Smooth muscle cell (in vitro differentiated cells): ENCODE measurements at regions not wholly inside any gene's neighbourhood (a gene's known extent, or its start where the extent isn't known, plus 50 kb on each side); places are given as distances from the start of the nearest gene placed in this dataset.

Experiments used
- DNase-seq: peaks from one replicate; lab custom pipeline; 2025; ENCODE audit not compliant: unreplicated experiment; lab: John Stamatoyannopoulos, UW
- H2AFZ ChIP-seq: fragments of 200-600 bp; sonication (generic); 2 replicates; pipeline ENCODE4 v1.6.0; 2016; ENCODE audit warnings: antibody characterized with exemption, low read depth, mild to moderate bottlenecking
- H3F3A ChIP-seq: fragments of 200-600 bp; sonication (generic); 2 replicates; pipeline ENCODE4 v1.6.0; 2017; ENCODE audit warnings: antibody characterized with exemption, low read depth
- H3K27ac ChIP-seq: fragments of 200-600 bp; sonication (generic); 2 replicates; pipeline ENCODE4 v1.5.1; 2016; ENCODE audit warnings: low read depth, mild to moderate bottlenecking
- H3K27me3 ChIP-seq: fragments of 200-600 bp; sonication (generic); 2 replicates; pipeline ENCODE4 v1.6.1; 2016; ENCODE audit warnings: low read depth, mild to moderate bottlenecking
- H3K36me3 ChIP-seq: fragments of 200-600 bp; sonication (generic); 2 replicates; pipeline ENCODE4 v1.5.1; 2016; ENCODE audit warnings: low read depth
- H3K4me1 ChIP-seq: fragments of 200-600 bp; sonication (generic); 2 replicates; pipeline ENCODE4 v1.5.1; 2016; ENCODE audit warnings: low read depth
- H3K4me2 ChIP-seq: fragments of 200-600 bp; sonication (generic); 2 replicates; pipeline ENCODE4 v1.6.0; 2016; ENCODE audit warnings: mild to moderate bottlenecking
- H3K4me3 ChIP-seq: fragments of 200-600 bp; sonication (generic); 2 replicates; pipeline ENCODE4 v1.5.1; 2016; ENCODE audit warnings: mild to moderate bottlenecking
- H3K79me2 ChIP-seq: fragments of 200-600 bp; sonication (generic); 2 replicates; pipeline ENCODE4 v1.6.0; 2016; ENCODE audit warnings: low read depth, mild to moderate bottlenecking
- H3K9ac ChIP-seq: fragments of 200-600 bp; sonication (generic); 2 replicates; pipeline ENCODE4 v1.6.0; 2016; ENCODE audit warnings: low read depth
- H3K9me3 ChIP-seq: fragments of 200-600 bp; sonication (generic); replicated peaks from 2 replicates; pipeline ENCODE4 v1.5.1; 2016; ENCODE audit warnings: low read depth
- H4K20me1 ChIP-seq: fragments of 200-600 bp; sonication (generic); 2 replicates; pipeline ENCODE4 v1.6.0; 2016; ENCODE audit warnings: low read depth
- CTCF ChIP-seq: fragments of 200-600 bp; sonication (generic); IDR thresholded peaks from 2 replicates; pipeline ENCODE4 v1.5.1; 2017; ENCODE audit warnings: borderline replicate concordance, mild to moderate bottlenecking, antibody characterized with exemption; ENCODE audit not compliant: insufficient read depth, poor library complexity, severe bottlenecking
- WGBS: methylation state at CpG from one replicate; pipeline ENCODE4 v1.1.7; 2016; ENCODE audit warnings: low lambda C conversion rate; 5-methylcytosine and 5-hydroxymethylcytosine counted together

- Histone ChIP-seq H3K4me2 (no peak overlapping the region), H2AFZ (no peak overlapping the region), H4K20me1 (no peaks in the 10 kb centered on the region), H3F3A (no peaks in the 10 kb centered on the region), H3K9ac (no peak overlapping the region), H3K27me3 (no peaks in the 10 kb centered on the region), H3K36me3 (no peaks in the 10 kb centered on the region), H3K27ac (no peak overlapping the region), H3K79me2 (no peaks in the 10 kb centered on the region), H3K4me3 (no peak overlapping the region), H3K4me1 (no peaks in the 10 kb centered on the region), H3K9me3 (no peaks in the 10 kb centered on the region)
- 93% methylated on average over 16 of the region's 16 CpGs for WGBS
- DNase-seq, result no peak
- TF ChIP-seq CTCF, result no peak
Observed at GRCh38 chr2:10223932-10224720, 78.6 kb upstream of the HPCAL1 start.

GRCh38 chr2:10224734-10225133, 78.0 kb upstream of the HPCAL1 start:
- DNase-seq, result no peak
- 95% methylated on average over 6 of the region's 7 CpGs for WGBS
- no peaks in the 10 kb centered on the region for H3K79me2 ChIP-seq

GRCh38 chr2:10225291-10226037, 77.2 kb upstream of the HPCAL1 start:
- 88% methylated on average over 15 of the region's 15 CpGs for WGBS
- no peak overlapping the region for H3K4me3 ChIP-seq
- H3F3A ChIP-seq, result no peaks in the 10 kb centered on the region
- H2AFZ ChIP-seq, result no peak overlapping the region
- H3K27me3 ChIP-seq, result no peaks in the 10 kb centered on the region
- no peak overlapping the region for H3K27ac ChIP-seq
- DNase-seq, result no peak
- H3K9me3 ChIP-seq, result no peaks in the 10 kb centered on the region
- H3K79me2 ChIP-seq, result no peaks in the 10 kb centered on the region
- H3K9ac ChIP-seq, result no peak overlapping the region
- H3K4me2 ChIP-seq, result no peak overlapping the region
- H4K20me1 ChIP-seq, result no peaks in the 10 kb centered on the region
- H3K36me3 ChIP-seq, result no peaks in the 10 kb centered on the region
- TF ChIP-seq CTCF, result no peak
- H3K4me1 ChIP-seq, result no peaks in the 10 kb centered on the region

More at GRCh38 chr2:10224734-10225133, 78.0 kb upstream of the HPCAL1 start:
- Histone ChIP-seq H3K4me3 (no peak overlapping the region), H4K20me1 (no peaks in the 10 kb centered on the region), H3K4me1 (no peaks in the 10 kb centered on the region), H3K9ac (no peak overlapping the region), H3F3A (no peaks in the 10 kb centered on the region), H2AFZ (no peak overlapping the region), H3K4me2 (no peak overlapping the region), H3K36me3 (no peaks in the 10 kb centered on the region), H3K27ac (no peak overlapping the region), H3K9me3 (no peaks in the 10 kb centered on the region), H3K27me3 (no peaks in the 10 kb centered on the region)
- TF ChIP-seq CTCF, result no peak
